HEK293 (cell line): ENCODE measurements at regions not wholly inside any gene's neighbourhood (a gene's known extent, or its start where the extent isn't known, plus 50 kb on each side); places are given as distances from the start of the nearest gene placed in this dataset.

Source experiments
- CTCF ChIA-PET: fragments of 350-600 bp; formaldehyde crosslinking; extraction: SDS; loops from one replicate; lab custom pipeline; 2021; ENCODE audit warnings: antibody characterized with exemption; lab: Yijun Ruan, JAX
- POLR2A ChIA-PET: fragments of 300-600 bp; formaldehyde crosslinking; extraction: SDS; loops from one replicate; lab custom pipeline; 2020; ENCODE audit warnings: antibody characterized with exemption, inconsistent platforms; lab: Yijun Ruan, JAX
- H3K27ac ChIP-seq: fragments of 200-500 bp; sonication (Bioruptor generic); 2 replicates; pipeline ENCODE4 v1.5.1; 2014; ENCODE audit warnings: low read depth, low read length, control low read depth, inconsistent platforms; ENCODE audit errors: extremely low read depth
- H3K36me3 ChIP-seq, 2 experiments: fragments of 200-500 bp in 1 of 2; sonication (Bioruptor generic) in 1 of 2; 1 replicate in 1 of 2; 2 replicates in 1 of 2; pipeline ENCODE4 v1.5.1; 2014 to 2017; ENCODE audit warnings: inconsistent platforms in 2 of 2, low read length in 2 of 2; ENCODE audit not compliant: control insufficient read depth in 2 of 2, insufficient read depth in 1 of 2
- H3K4me1 ChIP-seq: fragments of 200-500 bp; sonication (Bioruptor generic); 2 replicates; pipeline ENCODE4 v1.5.1; 2014; ENCODE audit warnings: mild to moderate bottlenecking, low read length, inconsistent platforms; ENCODE audit not compliant: control insufficient read depth, insufficient read depth
- H3K4me3 ChIP-seq: 2 replicates; pipeline ENCODE4 v1.5.1; 2011; ENCODE audit warnings: low read depth, mild to moderate bottlenecking, control low read depth, low read length, moderate library complexity
- H3K9me3 ChIP-seq: fragments of 200-500 bp; sonication (Bioruptor generic); 2 replicates; pipeline ENCODE4 v1.5.1; 2014; ENCODE audit warnings: low read depth, low read length, inconsistent platforms; ENCODE audit not compliant: control insufficient read depth, insufficient read depth
- MEIS1 ChIP-seq: sonication (generic); formaldehyde crosslinking; IDR thresholded peaks from 2 replicates; pipeline ENCODE4 v1.8.1; 2022; ENCODE audit warnings: missing genetic modification reagents, mild to moderate bottlenecking, borderline replicate concordance
- PRDM1 ChIP-seq: fragments of 450-650 bp; formaldehyde crosslinking; IDR thresholded peaks from 2 replicates; pipeline ENCODE4; 2016; ENCODE audit warnings: missing biosample characterization, missing genetic modification characterization
- SCRT1 ChIP-seq: fragments of 450-650 bp; formaldehyde crosslinking; IDR thresholded peaks from 2 replicates; pipeline ENCODE4 v1.5.1; 2016; ENCODE audit warnings: missing biosample characterization, missing genetic modification characterization, borderline replicate concordance
- YY1 ChIP-seq: fragments of 450-650 bp; formaldehyde crosslinking; IDR thresholded peaks from 2 replicates; pipeline ENCODE4 v1.5.1; 2018; ENCODE audit warnings: missing biosample characterization, missing genetic modification characterization
- ZNF169 ChIP-seq: fragments of 450-650 bp; formaldehyde crosslinking; IDR thresholded peaks from 2 replicates; pipeline ENCODE4 v1.5.1; 2016; ENCODE audit warnings: missing biosample characterization, missing genetic modification characterization
- ZNF211 ChIP-seq: fragments of 450-650 bp; formaldehyde crosslinking; IDR thresholded peaks from 2 replicates; pipeline ENCODE4 v1.5.1; 2016; ENCODE audit warnings: low read depth, missing biosample characterization, missing genetic modification characterization
- ZNF324 ChIP-seq: fragments of 450-650 bp; formaldehyde crosslinking; IDR thresholded peaks from 2 replicates; pipeline ENCODE4 v1.5.1; 2016; ENCODE audit warnings: missing biosample characterization, missing genetic modification characterization
- ZNF362 ChIP-seq: fragments of 450-650 bp; formaldehyde crosslinking; IDR thresholded peaks from 2 replicates; pipeline ENCODE4 v1.5.1; 2016; ENCODE audit warnings: missing biosample characterization, missing genetic modification characterization
- ZNF473 ChIP-seq: fragments of 450-650 bp; formaldehyde crosslinking; IDR thresholded peaks from 2 replicates; pipeline ENCODE4 v1.5.1; 2017; ENCODE audit warnings: missing biosample characterization, missing genetic modification characterization
- ZNF521 ChIP-seq: fragments of 450-650 bp; formaldehyde crosslinking; IDR thresholded peaks from 2 replicates; pipeline ENCODE4 v1.5.1; 2017; ENCODE audit warnings: missing biosample characterization, mild to moderate bottlenecking, missing genetic modification characterization
- ZNF623 ChIP-seq: fragments of 450-650 bp; formaldehyde crosslinking; IDR thresholded peaks from 2 replicates; pipeline ENCODE4 v1.5.1; 2016; ENCODE audit warnings: missing biosample characterization, missing genetic modification characterization
- ZSCAN4 ChIP-seq: fragments of 450-650 bp; formaldehyde crosslinking; IDR thresholded peaks from 2 replicates; pipeline ENCODE4 v1.5.1; 2017; ENCODE audit warnings: missing biosample characterization, missing genetic modification characterization
- TF ChIP-seq, protein P1 (sequence below): fragments of 450-650 bp; formaldehyde crosslinking; IDR thresholded peaks from 2 replicates; pipeline ENCODE4 v1.5.1; 2016; ENCODE audit warnings: missing biosample characterization, missing genetic modification characterization
- TF ChIP-seq, protein P2 (sequence below): fragments of 450-650 bp; formaldehyde crosslinking; IDR thresholded peaks from 2 replicates; pipeline ENCODE4 v1.5.1; 2016; ENCODE audit warnings: missing biosample characterization, missing genetic modification characterization
- TF ChIP-seq, protein P3 (sequence below): fragments of 450-650 bp; formaldehyde crosslinking; IDR thresholded peaks from 2 replicates; pipeline ENCODE4 v1.5.1; 2017; ENCODE audit warnings: missing biosample characterization, missing genetic modification characterization
- TF ChIP-seq, protein P4 (sequence below): fragments of 450-650 bp; formaldehyde crosslinking; IDR thresholded peaks from 2 replicates; pipeline ENCODE4 v1.5.1; 2016; ENCODE audit warnings: missing biosample characterization, missing genetic modification characterization, low read depth

DNA sequence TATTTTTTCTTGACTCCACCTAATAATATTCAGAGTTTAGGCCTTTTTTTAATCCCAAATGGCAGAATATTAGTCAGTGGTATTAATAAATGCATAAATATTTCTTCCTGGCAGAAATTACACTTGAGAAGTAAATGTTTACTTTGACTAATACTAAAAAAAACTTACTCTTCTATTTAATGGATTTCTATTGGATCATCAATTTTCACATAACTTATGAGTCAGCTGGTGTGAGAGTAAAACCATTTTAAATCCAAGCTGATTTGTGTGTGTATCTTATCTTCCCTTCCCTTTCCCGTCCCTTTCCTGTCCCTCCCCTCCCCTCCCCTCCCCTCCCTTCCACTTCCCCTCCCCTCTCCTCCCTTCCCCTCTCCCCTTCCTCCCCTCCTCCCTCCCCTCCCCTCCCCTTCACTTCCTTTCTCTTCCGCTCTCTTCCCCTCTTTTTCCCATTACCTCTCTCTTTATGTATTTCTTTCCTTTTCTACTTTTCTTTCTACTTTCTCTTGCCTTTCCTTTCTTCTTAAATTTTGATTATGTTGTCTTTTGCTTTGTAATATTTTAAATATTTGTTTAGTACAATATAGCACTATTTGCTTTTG is 630.1 kb upstream of the EPHA5 start:
- TF ChIP-seq MEIS1 (CRISPR knock-in tag): no peak
- TF ChIP-seq, protein P1, sequence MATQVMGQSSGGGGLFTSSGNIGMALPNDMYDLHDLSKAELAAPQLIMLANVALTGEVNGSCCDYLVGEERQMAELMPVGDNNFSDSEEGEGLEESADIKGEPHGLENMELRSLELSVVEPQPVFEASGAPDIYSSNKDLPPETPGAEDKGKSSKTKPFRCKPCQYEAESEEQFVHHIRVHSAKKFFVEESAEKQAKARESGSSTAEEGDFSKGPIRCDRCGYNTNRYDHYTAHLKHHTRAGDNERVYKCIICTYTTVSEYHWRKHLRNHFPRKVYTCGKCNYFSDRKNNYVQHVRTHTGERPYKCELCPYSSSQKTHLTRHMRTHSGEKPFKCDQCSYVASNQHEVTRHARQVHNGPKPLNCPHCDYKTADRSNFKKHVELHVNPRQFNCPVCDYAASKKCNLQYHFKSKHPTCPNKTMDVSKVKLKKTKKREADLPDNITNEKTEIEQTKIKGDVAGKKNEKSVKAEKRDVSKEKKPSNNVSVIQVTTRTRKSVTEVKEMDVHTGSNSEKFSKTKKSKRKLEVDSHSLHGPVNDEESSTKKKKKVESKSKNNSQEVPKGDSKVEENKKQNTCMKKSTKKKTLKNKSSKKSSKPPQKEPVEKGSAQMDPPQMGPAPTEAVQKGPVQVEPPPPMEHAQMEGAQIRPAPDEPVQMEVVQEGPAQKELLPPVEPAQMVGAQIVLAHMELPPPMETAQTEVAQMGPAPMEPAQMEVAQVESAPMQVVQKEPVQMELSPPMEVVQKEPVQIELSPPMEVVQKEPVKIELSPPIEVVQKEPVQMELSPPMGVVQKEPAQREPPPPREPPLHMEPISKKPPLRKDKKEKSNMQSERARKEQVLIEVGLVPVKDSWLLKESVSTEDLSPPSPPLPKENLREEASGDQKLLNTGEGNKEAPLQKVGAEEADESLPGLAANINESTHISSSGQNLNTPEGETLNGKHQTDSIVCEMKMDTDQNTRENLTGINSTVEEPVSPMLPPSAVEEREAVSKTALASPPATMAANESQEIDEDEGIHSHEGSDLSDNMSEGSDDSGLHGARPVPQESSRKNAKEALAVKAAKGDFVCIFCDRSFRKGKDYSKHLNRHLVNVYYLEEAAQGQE: no peak
- TF ChIP-seq, protein P2, sequence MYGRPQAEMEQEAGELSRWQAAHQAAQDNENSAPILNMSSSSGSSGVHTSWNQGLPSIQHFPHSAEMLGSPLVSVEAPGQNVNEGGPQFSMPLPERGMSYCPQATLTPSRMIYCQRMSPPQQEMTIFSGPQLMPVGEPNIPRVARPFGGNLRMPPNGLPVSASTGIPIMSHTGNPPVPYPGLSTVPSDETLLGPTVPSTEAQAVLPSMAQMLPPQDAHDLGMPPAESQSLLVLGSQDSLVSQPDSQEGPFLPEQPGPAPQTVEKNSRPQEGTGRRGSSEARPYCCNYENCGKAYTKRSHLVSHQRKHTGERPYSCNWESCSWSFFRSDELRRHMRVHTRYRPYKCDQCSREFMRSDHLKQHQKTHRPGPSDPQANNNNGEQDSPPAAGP: no peak
- 0 out of 2 replicates have a peak, but pooled peaks have one; percentile 8 for TF ChIP-seq PRDM1
- TF ChIP-seq ZNF473 (tag by site-specific recombination): no peak
- ChIA-PET POLR2A (no interaction called here), CTCF (interaction anchor here (0.5 kb wide), 1 partner anchor 17 kb away, joined by 4 read pairs; no protein-coding TSS in a partner anchor)
- H3K4me1 ChIP-seq: no peaks in the 10 kb centered on the region
- H3K27ac ChIP-seq: no peak overlapping the region
- H3K4me3 ChIP-seq: no peak overlapping the region
- H3K9me3 ChIP-seq: no peaks in the 10 kb centered on the region
- H3K36me3 ChIP-seq: no peaks in the 10 kb centered on the region

GRCh38 chr4:66298569-66298968 is 628.3 kb upstream of the EPHA5 start:
- Histone ChIP-seq H3K4me1 (no peaks in the 10 kb centered on the region), H3K4me3 (no peak overlapping the region), H3K9me3 (no peaks in the 10 kb centered on the region), H3K36me3 (no peaks in the 10 kb centered on the region), H3K27ac (no peak overlapping the region)
- TF ChIP-seq YY1 (tag by site-specific recombination) (no peak), ZNF623 (no peak), SCRT1 (tag by site-specific recombination) (no peak), ZNF521 (tag by site-specific recombination) (no peak), ZSCAN4 (tag by site-specific recombination) (no peak), ZNF362 (tag by site-specific recombination) (no peak), ZNF324 (tag by site-specific recombination) (no peak), ZNF211 (tag by site-specific recombination) (no peak), ZNF169 (tag by site-specific recombination) (no peak)
- TF ChIP-seq, protein P3, sequence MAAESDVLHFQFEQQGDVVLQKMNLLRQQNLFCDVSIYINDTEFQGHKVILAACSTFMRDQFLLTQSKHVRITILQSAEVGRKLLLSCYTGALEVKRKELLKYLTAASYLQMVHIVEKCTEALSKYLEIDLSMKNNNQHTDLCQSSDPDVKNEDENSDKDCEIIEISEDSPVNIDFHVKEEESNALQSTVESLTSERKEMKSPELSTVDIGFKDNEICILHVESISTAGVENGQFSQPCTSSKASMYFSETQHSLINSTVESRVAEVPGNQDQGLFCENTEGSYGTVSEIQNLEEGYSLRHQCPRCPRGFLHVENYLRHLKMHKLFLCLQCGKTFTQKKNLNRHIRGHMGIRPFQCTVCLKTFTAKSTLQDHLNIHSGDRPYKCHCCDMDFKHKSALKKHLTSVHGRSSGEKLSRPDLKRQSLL (tag by site-specific recombination): no peak
- TF ChIP-seq, protein P4, sequence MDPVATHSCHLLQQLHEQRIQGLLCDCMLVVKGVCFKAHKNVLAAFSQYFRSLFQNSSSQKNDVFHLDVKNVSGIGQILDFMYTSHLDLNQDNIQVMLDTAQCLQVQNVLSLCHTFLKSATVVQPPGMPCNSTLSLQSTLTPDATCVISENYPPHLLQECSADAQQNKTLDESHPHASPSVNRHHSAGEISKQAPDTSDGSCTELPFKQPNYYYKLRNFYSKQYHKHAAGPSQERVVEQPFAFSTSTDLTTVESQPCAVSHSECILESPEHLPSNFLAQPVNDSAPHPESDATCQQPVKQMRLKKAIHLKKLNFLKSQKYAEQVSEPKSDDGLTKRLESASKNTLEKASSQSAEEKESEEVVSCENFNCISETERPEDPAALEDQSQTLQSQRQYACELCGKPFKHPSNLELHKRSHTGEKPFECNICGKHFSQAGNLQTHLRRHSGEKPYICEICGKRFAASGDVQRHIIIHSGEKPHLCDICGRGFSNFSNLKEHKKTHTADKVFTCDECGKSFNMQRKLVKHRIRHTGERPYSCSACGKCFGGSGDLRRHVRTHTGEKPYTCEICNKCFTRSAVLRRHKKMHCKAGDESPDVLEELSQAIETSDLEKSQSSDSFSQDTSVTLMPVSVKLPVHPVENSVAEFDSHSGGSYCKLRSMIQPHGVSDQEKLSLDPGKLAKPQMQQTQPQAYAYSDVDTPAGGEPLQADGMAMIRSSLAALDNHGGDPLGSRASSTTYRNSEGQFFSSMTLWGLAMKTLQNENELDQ (tag by site-specific recombination): no peak
- POLR2A ChIA-PET: no interaction called here
- CTCF ChIA-PET: no interaction called here
